BLaER1 (cell line): ENCODE measurements at regions not wholly inside any gene's neighbourhood (a gene's known extent, or its start where the extent isn't known, plus 50 kb on each side); places are given as distances from the start of the nearest gene placed in this dataset.

Source experiments
- H3K27ac ChIP-seq: shearing (Covaris generic); formaldehyde crosslinking; 2 replicates; pipeline ENCODE4 v1.8.1; 2022
- H3K27me3 ChIP-seq: shearing (Covaris generic); formaldehyde crosslinking; 2 replicates; pipeline ENCODE4 v1.8.1; 2022
- H3K36me3 ChIP-seq: shearing (Covaris generic); formaldehyde crosslinking; 2 replicates; pipeline ENCODE4 v1.8.1; 2022
- H3K4me1 ChIP-seq: shearing (Covaris generic); formaldehyde crosslinking; 2 replicates; pipeline ENCODE4 v1.8.1; 2022
- H3K4me2 ChIP-seq: shearing (Covaris generic); formaldehyde crosslinking; 2 replicates; pipeline ENCODE4 v1.8.1; 2022
- H3K4me3 ChIP-seq: shearing (Covaris generic); formaldehyde crosslinking; 2 replicates; pipeline ENCODE4 v1.8.1; 2022
- H3K9ac ChIP-seq: shearing (Covaris generic); formaldehyde crosslinking; 2 replicates; pipeline ENCODE4 v1.8.1; 2022
- H3K9me3 ChIP-seq: shearing (Covaris generic); formaldehyde crosslinking; 2 replicates; pipeline ENCODE4 v1.8.1; 2022
- H4K20me1 ChIP-seq: shearing (Covaris generic); formaldehyde crosslinking; 2 replicates; pipeline ENCODE4 v1.8.1; 2022
- Cebpa-rat ChIP-seq: shearing (Covaris generic); IDR thresholded peaks from 2 replicates; pipeline ENCODE4 v1.8.1; 2022

DNA sequence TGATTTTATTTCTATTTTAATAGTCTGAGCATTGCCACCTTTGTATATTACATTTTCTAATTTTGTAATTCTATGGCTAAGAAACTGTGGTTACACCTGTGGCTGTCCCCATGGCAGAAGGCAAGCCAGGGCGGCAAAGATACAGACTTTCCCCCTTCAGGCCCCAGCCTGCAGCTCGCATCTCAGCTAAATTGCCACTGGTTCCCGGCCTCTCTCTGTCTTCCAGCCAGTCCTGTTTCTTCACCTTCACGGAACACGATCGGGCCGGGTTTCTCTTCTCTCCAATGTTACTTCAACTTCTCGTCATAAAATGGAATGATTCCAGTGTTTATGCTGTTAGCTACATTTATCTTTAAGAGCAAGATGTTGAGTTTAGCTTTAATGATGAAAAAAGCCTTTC, 124.5 kb upstream of the ZNF507 start:
- TF ChIP-seq Cebpa-rat = no peak
- H3K27me3 ChIP-seq = no peaks in the 10 kb centered on the region
- no peaks in the 10 kb centered on the region for H4K20me1 ChIP-seq
- H3K27ac ChIP-seq = no peak overlapping the region
- no peak overlapping the region for H3K9ac ChIP-seq
- no peak overlapping the region for H3K4me3 ChIP-seq
- peaks cover 15% of the 10 kb centered on the region for H3K4me1 ChIP-seq
- H3K36me3 ChIP-seq = no peaks in the 10 kb centered on the region
- H3K4me2 ChIP-seq = no peak overlapping the region
- no peaks in the 10 kb centered on the region for H3K9me3 ChIP-seq

DNA sequence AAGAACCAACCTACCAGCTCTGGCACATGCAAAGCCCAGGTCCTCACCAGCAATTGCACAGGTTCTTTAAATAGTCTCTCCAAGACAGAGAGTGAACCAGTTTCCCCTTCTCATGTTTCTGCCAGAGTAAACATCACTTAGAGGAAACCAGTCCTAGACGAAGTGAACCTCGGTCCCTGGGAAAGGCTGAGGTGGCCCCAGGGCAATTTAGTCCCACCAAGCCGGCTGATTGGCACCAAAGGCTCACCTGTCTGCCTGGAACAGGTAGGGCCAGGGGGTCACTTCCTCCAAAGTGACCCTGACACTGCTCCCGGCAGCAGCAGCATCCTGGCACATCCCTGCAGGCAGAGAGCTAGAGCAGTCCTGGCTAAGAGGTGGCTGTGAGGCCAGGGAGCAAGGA, 122.9 kb upstream of the ZNF507 start:
- H3K4me1 ChIP-seq = peaks cover 15% of the 10 kb centered on the region
- H4K20me1 ChIP-seq = no peaks in the 10 kb centered on the region
- no peak overlapping the region for H3K9ac ChIP-seq
- H3K27ac ChIP-seq = no peak overlapping the region
- H3K4me2 ChIP-seq = no peak overlapping the region
- no peaks in the 10 kb centered on the region for H3K27me3 ChIP-seq
- no peaks in the 10 kb centered on the region for H3K36me3 ChIP-seq
- no peaks in the 10 kb centered on the region for H3K9me3 ChIP-seq
- TF ChIP-seq Cebpa-rat = no peak
- no peak overlapping the region for H3K4me3 ChIP-seq

- Histone ChIP-seq H3K27me3 (no peaks in the 10 kb centered on the region), H3K4me2 (peak overlapping the region; percentile 90), H3K9me3 (no peaks in the 10 kb centered on the region)
These were observed 122.3 kb upstream of the ZNF507 start for GRCh38 chr19:32223106-32223505.

GRCh38 chr19:32223595-32224370, 121.6 kb upstream of the ZNF507 start:
- no peak overlapping the region for H3K27ac ChIP-seq
- peak overlapping the region; percentile 90 for H3K4me2 ChIP-seq

More at GRCh38 chr19:32223106-32223505, 122.3 kb upstream of the ZNF507 start:
- no peak for TF ChIP-seq Cebpa-rat
- no peak overlapping the region for H3K9ac ChIP-seq
- H4K20me1 ChIP-seq = no peaks in the 10 kb centered on the region
- peaks cover 15% of the 10 kb centered on the region for H3K4me1 ChIP-seq
- no peak overlapping the region for H3K27ac ChIP-seq
- H3K36me3 ChIP-seq = no peaks in the 10 kb centered on the region
- H3K4me3 ChIP-seq = no peak overlapping the region

DNA sequence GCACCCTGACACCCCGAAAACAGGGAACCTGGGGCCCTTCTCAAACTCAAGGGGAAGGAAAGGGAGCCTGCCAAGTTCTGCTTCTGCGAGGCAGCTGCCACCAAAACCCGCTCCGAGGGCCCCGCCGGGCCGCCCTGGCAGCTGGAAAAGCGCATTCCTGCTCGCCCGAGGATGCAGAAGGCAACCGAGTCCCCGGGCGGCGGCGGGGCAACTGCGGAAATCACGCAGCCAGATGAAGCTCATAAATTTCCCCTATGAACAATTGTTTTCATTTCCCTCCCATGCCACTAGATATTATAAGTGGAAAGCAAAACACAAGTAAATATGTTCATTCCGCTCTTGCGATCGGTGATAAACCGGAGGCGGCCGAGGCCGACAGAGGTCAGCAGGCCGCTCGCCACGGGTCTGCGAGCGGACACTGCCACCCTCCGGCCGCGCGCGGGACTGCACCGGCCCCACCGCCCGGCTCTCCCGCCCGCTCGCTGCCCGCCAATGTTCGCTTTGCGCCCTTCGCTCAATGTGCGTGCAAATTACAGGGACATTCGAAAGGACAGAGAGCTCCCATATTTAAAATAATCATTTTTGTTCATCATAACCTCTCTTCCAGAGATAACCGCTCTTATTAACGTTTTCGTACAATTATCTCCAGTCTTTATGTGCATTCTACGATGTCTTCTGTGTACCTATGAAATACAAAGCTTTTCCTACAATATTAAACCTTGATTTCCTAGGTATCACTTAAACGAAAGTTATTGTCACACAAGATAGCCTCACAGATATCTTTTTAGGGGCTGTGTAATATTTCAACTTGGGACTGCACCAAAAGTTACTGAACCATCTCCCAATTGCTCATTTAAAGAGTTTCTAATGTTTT, 120.8 kb upstream of the ZNF507 start:
- TF ChIP-seq Cebpa-rat = no peak
- H3K9me3 ChIP-seq = no peaks in the 10 kb centered on the region

More at GRCh38 chr19:32223595-32224370, 121.6 kb upstream of the ZNF507 start:
- H3K4me3 ChIP-seq = peak overlapping the region; percentile 45; the same call in 1 of the 2 replicates
- H4K20me1 ChIP-seq = no peaks in the 10 kb centered on the region
- TF ChIP-seq Cebpa-rat = no peak
- H3K36me3 ChIP-seq = no peaks in the 10 kb centered on the region
- H3K4me1 ChIP-seq = peaks cover 15% of the 10 kb centered on the region
- H3K9ac ChIP-seq = peak overlapping the region; percentile 32; the same call in 1 of the 2 replicates
- no peaks in the 10 kb centered on the region for H3K9me3 ChIP-seq
- no peaks in the 10 kb centered on the region for H3K27me3 ChIP-seq

GRCh38 chr19:32227561-32228165, 117.7 kb upstream of the ZNF507 start:
- H3K4me2 ChIP-seq = no peak overlapping the region
- H3K9me3 ChIP-seq = no peaks in the 10 kb centered on the region
- H4K20me1 ChIP-seq = no peaks in the 10 kb centered on the region
- no peaks in the 10 kb centered on the region for H3K36me3 ChIP-seq
- H3K9ac ChIP-seq = no peak overlapping the region
- no peak overlapping the region for H3K27ac ChIP-seq
- no peak overlapping the region for H3K4me3 ChIP-seq
- peaks cover 15% of the 10 kb centered on the region for H3K4me1 ChIP-seq
- TF ChIP-seq Cebpa-rat = no peak
- H3K27me3 ChIP-seq = no peaks in the 10 kb centered on the region

More for the DNA sequence above, 120.8 kb upstream of the ZNF507 start:
- Histone ChIP-seq H3K4me2 (peak overlapping the region; percentile 90), H3K4me3 (peak overlapping the region; percentile 45; the same call in 1 of the 2 replicates), H4K20me1 (no peaks in the 10 kb centered on the region), H3K4me1 (peaks cover 15% of the 10 kb centered on the region), H3K27me3 (no peaks in the 10 kb centered on the region), H3K27ac (no peak overlapping the region), H3K9ac (peak overlapping the region; percentile 32; the same call in 1 of the 2 replicates), H3K36me3 (no peaks in the 10 kb centered on the region)

GRCh38 chr19:32230441-32230840, 115.0 kb upstream of the ZNF507 start:
- Histone ChIP-seq H3K4me2 (no peak overlapping the region), H4K20me1 (no peaks in the 10 kb centered on the region), H3K9ac (no peak overlapping the region), H3K4me1 (no peaks in the 10 kb centered on the region), H3K36me3 (no peaks in the 10 kb centered on the region), H3K27me3 (no peaks in the 10 kb centered on the region), H3K27ac (no peak overlapping the region), H3K9me3 (no peaks in the 10 kb centered on the region), H3K4me3 (no peak overlapping the region)
- TF ChIP-seq Cebpa-rat = no peak

DNA sequence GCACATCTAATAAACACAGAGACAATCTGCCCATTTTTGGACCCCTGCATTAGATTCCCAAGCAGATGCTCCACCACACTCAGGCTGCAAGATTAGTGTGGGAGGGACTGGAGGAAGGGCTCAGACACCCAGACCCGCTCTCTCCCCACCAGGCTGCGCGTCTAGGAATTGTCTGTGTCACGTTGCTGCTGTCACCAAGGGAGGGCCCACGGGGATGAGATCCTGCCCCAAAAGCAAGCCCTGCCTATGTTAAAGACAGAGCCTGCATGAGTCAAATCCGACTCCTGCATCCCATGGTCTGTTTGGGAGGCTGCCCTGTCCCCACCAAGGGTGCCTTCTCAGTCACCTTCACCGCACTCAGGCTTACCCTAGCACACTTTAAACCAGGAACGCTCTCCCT, 114.4 kb upstream of the ZNF507 start:
- no peak for TF ChIP-seq Cebpa-rat
- Histone ChIP-seq H3K4me3 (no peak overlapping the region), H3K27me3 (no peaks in the 10 kb centered on the region), H3K4me2 (no peak overlapping the region), H3K27ac (no peak overlapping the region), H4K20me1 (no peaks in the 10 kb centered on the region), H3K36me3 (no peaks in the 10 kb centered on the region), H3K9ac (no peak overlapping the region), H3K4me1 (no peaks in the 10 kb centered on the region), H3K9me3 (no peaks in the 10 kb centered on the region)

DNA sequence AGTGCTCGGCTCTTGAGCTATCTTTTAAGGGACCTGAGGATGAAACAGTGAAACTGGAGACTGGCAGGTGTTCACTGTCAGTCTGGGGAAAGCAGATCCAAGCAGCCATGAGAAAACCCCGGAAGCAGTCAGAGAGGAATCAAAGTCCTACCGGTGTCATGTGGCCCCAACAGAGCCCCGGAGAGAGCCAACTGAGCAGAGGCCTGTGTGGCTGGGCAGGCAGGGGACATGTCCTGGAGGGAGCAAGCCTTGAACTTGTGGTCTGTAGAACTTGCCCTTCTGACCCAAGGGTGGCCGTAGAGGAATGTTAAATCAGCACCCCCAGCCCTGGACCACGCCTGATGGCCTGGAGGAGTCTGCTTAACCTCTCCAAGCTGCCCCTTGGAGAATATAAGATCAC, 113.7 kb upstream of the ZNF507 start:
- H3K4me2 ChIP-seq = no peak overlapping the region
- H3K36me3 ChIP-seq = no peaks in the 10 kb centered on the region
- no peaks in the 10 kb centered on the region for H3K9me3 ChIP-seq
- no peaks in the 10 kb centered on the region for H3K4me1 ChIP-seq
- no peak for TF ChIP-seq Cebpa-rat
- H3K4me3 ChIP-seq = no peak overlapping the region
- no peaks in the 10 kb centered on the region for H3K27me3 ChIP-seq
- no peaks in the 10 kb centered on the region for H4K20me1 ChIP-seq
- no peak overlapping the region for H3K9ac ChIP-seq
- H3K27ac ChIP-seq = no peak overlapping the region
